GM12872 (cell line): ENCODE measurements at regions not wholly inside any gene's neighbourhood (a gene's known extent, or its start where the extent isn't known, plus 50 kb on each side); places are given as distances from the start of the nearest gene placed in this dataset.

Experiments
- TF ChIP-seq, protein P1 (sequence below): IDR thresholded peaks from 3 replicates; pipeline ENCODE4 v1.5.1; 2011; ENCODE audit warnings: low read depth, mild to moderate bottlenecking, low read length, moderate library complexity; ENCODE audit not compliant: insufficient read depth

DNA sequence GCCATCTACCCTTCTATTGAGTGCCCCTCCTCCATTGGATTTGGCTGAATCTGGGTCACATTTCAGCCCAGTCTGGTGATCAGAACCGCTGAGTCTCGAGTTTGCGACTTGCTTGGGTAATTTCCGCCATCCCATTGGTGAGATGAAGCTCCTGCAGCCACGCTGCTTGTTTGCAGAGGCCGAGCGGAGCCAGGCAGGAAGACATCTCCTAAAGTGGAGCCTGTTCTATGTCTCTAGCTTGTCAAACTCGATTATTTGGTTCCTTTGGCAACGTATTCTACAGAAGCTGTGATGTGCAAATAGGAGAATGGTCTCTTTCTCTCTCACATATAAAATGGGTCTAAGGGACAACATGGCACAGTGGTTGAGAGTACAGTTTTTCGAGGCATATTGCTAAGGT, 206.8 kb upstream of the PLXNA2 start:
- TF ChIP-seq, protein P1, sequence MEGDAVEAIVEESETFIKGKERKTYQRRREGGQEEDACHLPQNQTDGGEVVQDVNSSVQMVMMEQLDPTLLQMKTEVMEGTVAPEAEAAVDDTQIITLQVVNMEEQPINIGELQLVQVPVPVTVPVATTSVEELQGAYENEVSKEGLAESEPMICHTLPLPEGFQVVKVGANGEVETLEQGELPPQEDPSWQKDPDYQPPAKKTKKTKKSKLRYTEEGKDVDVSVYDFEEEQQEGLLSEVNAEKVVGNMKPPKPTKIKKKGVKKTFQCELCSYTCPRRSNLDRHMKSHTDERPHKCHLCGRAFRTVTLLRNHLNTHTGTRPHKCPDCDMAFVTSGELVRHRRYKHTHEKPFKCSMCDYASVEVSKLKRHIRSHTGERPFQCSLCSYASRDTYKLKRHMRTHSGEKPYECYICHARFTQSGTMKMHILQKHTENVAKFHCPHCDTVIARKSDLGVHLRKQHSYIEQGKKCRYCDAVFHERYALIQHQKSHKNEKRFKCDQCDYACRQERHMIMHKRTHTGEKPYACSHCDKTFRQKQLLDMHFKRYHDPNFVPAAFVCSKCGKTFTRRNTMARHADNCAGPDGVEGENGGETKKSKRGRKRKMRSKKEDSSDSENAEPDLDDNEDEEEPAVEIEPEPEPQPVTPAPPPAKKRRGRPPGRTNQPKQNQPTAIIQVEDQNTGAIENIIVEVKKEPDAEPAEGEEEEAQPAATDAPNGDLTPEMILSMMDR: no peak

DNA sequence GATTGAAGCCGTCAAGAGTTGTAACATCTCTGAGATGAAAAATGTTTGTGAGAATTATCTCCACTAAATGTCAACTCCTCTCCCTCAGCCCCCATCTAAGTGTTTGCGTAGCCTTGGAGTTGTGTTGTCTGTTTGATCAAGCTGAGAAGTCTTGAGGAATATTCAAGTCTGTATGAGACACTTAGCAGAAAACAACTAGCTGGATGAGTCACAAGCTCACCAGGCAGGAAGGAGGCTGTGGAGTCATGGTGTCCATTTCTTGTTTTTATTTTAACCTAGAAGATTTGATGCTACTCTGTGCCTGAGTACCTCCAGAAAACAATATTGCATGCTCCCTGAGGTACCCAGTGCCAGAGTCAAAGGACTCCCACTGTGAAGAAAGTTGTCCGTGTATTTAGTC, 211.6 kb upstream of the PLXNA2 start:
- TF ChIP-seq, protein P1: no peak

DNA sequence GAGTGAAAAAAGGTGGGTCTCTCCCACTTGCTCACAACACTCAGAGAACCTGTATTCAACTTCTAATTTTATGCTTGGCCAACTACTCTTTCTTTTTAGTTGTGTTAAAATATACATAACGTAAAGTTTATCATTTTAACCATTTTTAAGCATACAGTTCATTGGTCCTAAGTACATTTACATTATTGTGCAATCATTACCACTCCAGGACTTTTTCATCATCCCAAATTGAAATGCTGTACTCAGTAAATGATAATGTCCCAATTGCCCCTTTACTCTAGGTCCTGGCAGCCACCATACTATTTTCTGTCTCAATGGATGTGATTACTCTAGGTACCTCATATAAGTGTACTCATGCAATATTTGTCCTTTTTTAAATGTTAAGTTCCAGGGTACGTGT, 212.3 kb upstream of the PLXNA2 start:
- TF ChIP-seq, protein P1: no peak

DNA sequence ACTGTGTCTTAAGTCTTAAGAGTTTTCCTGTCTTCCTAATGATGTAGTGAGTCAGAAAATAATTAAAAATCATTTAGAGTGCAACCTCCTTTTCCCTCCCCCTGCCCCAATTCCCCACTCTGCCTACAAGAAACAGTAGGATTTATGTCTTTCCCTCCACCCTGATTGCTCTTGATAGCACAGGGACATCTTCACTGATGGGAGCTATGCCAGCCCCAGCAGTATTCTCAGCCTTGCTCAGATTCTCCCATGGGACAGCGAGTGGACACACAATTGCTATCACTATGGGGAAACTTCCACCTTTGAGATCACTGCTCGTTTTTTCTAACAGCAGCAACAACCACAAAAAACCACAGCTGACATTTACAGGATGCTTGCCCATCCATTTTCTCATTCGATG, 216.6 kb upstream of the PLXNA2 start:
- TF ChIP-seq, protein P1: no peak

DNA sequence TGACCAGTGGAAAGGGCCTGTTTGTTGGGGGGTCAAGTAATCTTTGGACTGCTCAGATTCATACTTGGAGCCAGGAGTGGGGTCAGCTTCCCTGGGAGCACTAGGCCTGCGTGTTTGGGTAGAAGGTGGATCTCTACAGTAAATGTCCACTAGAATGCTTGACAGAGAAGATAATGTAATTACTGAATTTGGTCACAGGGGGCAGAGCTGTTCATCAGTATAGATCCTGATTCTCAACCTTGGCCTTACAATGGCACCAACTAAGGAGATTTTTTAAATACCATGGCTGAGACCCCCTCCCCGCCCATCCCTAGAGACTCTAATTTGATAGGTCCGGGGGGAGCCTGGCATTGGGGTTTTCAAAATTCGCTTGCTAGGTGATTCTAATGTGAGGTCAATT, 217.5 kb upstream of the PLXNA2 start:
- TF ChIP-seq, protein P1: peak; percentile 43; the same call in 2 of the 3 replicates

DNA sequence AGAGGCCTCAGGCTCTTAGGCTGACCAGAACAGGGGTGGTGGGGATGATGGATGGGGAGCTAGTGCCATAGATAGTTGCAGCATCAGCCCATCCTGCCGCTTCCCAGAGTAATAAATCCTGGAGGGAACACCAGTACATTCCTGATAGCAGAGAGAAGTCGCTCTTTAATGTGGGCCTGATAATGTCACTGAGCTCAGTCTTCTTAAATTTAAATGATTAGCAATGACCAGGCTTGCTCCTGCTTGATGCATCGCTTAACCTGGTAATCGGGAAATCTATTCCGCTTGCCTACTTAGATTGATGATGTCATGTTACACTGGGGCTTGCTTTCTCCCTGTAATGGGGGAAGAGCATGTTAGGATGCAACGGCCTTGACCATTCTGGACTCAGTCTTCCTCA, 218.6 kb upstream of the PLXNA2 start:
- TF ChIP-seq, protein P1: no peak

DNA sequence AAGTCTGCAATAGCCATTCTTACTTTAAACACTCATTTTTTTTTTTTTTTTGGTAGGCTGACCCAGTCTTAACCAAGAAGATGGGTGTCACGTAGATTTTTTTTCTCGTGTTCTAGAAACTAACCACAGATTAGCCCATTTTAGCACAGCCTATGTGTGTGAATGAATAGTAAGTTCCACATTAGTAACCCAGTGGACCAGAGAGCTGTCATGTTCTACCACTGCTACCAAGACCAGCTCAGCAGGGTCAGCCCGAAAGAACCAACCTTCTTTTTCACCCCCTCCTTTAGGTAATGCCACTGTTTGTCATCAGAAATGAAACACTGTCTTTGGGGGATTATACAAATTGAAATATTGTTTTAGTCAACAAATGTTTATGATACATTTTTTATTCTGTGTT, 221.1 kb upstream of the PLXNA2 start:
- TF ChIP-seq, protein P1: no peak
